Natural killer cell (primary cell): ENCODE measurements at regions not wholly inside any gene's neighbourhood (a gene's known extent, or its start where the extent isn't known, plus 50 kb on each side); places are given as distances from the start of the nearest gene placed in this dataset.
A peak's percentile ranks its signal among the peaks of the same experiment; 100 is the strongest.

Source experiments
- ATAC-seq, 3 donors: fragments of 150-1000 bp in 2 of 3; fragments of 200-7000 bp in 1 of 3; cut with Tn5 transposase; 1 replicate in 1 of 3; 2 replicates in 2 of 3; pipeline ENCODE4 v1.10.0; 2021; ENCODE audit warnings: mild to moderate bottlenecking in 2 of 3, moderate library complexity in 2 of 3
- DNase-seq, 2 donors: peaks; one replicate each; pipeline versions ENCODE4 v3.0.0 to v3.0.0-alpha.2; 2013 to 2021; ENCODE audit warnings: mixed read lengths in 1 of 2
- H3K27ac ChIP-seq: one replicate; pipeline ENCODE4 v1.5.1; 2013; ENCODE audit warnings: mild to moderate bottlenecking, low read length
- H3K27me3 ChIP-seq: one replicate; pipeline ENCODE4 v1.6.1; 2013; ENCODE audit warnings: low read length; ENCODE audit not compliant: control insufficient read depth, insufficient read depth
- H3K36me3 ChIP-seq: one replicate; pipeline ENCODE4 v1.6.1; 2013; ENCODE audit warnings: low read length; ENCODE audit not compliant: control insufficient read depth, insufficient read depth
- H3K4me1 ChIP-seq: one replicate; pipeline ENCODE4 v1.6.1; 2013; ENCODE audit warnings: low read length; ENCODE audit not compliant: control insufficient read depth, insufficient read depth
- H3K4me3 ChIP-seq: one replicate; pipeline ENCODE4 v1.5.1; 2013; ENCODE audit warnings: low read length
- H3K9me3 ChIP-seq: one replicate; pipeline ENCODE4 v1.6.1; 2013; ENCODE audit warnings: low read length; ENCODE audit not compliant: control insufficient read depth, insufficient read depth
- H3K27ac Mint-ChIP-seq, 2 donors: one replicate each; pipeline ENCODE4 v1.8.0; 2022; ENCODE audit warnings: mild to moderate bottlenecking in 2 of 2, mixed read lengths in 2 of 2, moderate library complexity in 1 of 2
- H3K27me3 Mint-ChIP-seq, 2 donors: one replicate each; pipeline ENCODE4 v1.8.0; 2022; ENCODE audit warnings: low read depth in 2 of 2, mixed read lengths in 2 of 2
- H3K36me3 Mint-ChIP-seq: one replicate; pipeline ENCODE4 v1.8.0; 2022; ENCODE audit warnings: mixed read lengths
- H3K4me1 Mint-ChIP-seq, 2 donors: one replicate each; pipeline ENCODE4 v1.8.0; 2022; ENCODE audit warnings: mixed read lengths in 2 of 2
- H3K4me3 Mint-ChIP-seq: one replicate; pipeline ENCODE4 v1.8.0; 2022; ENCODE audit warnings: mild to moderate bottlenecking, moderate library complexity, mixed read lengths
- H3K9me3 Mint-ChIP-seq, 2 donors: one replicate each; pipeline ENCODE4 v1.8.0; 2022; ENCODE audit warnings: mixed read lengths in 2 of 2
- CTCF ChIP-seq: fragments of 200-600 bp; IDR thresholded peaks from one replicate; pipeline ENCODE4 v1.8.0; 2022; ENCODE audit warnings: antibody characterized with exemption
- WGBS: methylation state at CpG from one replicate; pipeline ENCODE4 v1.1.7; 2013; ENCODE audit warnings: missing lambda C conversion rate; ENCODE audit not compliant: insufficient coverage; 5-methylcytosine and 5-hydroxymethylcytosine counted together
- intact Hi-C: fragments of 100-400 bp; cut with micrococcal nuclease; formaldehyde crosslinking; loops from one replicate; pipeline ENCODE4 v1.14.2; 2022

- Mint-ChIP-seq H3K4me1 (peaks cover 27 to 41% of the 10 kb centered on the region in 2 donors), H3K36me3 (peaks cover 7% of the 10 kb centered on the region), H3K4me3 (no peak overlapping the region), H3K9me3 (no peaks in the 10 kb centered on the region), H3K27me3 (no peaks in the 10 kb centered on the region), H3K27ac (peak overlapping the region; percentile 10 to 91)
- DNase-seq (no peak), ATAC-seq (no peak)
- H3K27me3 ChIP-seq = no peaks in the 10 kb centered on the region
- H3K36me3 ChIP-seq = peaks cover 2% of the 10 kb centered on the region
- no peak overlapping the region for H3K27ac ChIP-seq
- no peak overlapping the region for H3K4me3 ChIP-seq
- H3K4me1 ChIP-seq = peaks cover 20% of the 10 kb centered on the region
- TF ChIP-seq CTCF = no peak
- intact Hi-C loops = no loop called here
- 94% methylated on average over 2 of the region's 2 CpGs for WGBS
- no peaks in the 10 kb centered on the region for H3K9me3 ChIP-seq
These were observed 93.8 kb upstream of the MDM1 start for GRCh38 chr12:68425998-68426397.

GRCh38 chr12:68428211-68428610 lies 96.0 kb upstream of the MDM1 start:
- peaks cover 9% of the 10 kb centered on the region for H3K4me1 ChIP-seq
- peaks cover 32 to 41% of the 10 kb centered on the region in 2 donors for H3K4me1 Mint-ChIP-seq
- DNase-seq (no peak), ATAC-seq (no peak)
- intact Hi-C loops = no loop called here
- no peak overlapping the region for H3K4me3 Mint-ChIP-seq
- H3K9me3 ChIP-seq = no peaks in the 10 kb centered on the region
- WGBS = 97% methylated on average over 4 of the region's 4 CpGs
- no peak overlapping the region for H3K4me3 ChIP-seq
- peaks cover 5% of the 10 kb centered on the region for H3K36me3 ChIP-seq
- peaks cover 5% of the 10 kb centered on the region for H3K36me3 Mint-ChIP-seq
- no peaks in the 10 kb centered on the region for H3K27me3 ChIP-seq
- H3K27ac Mint-ChIP-seq = no peak overlapping the region
- no peak for TF ChIP-seq CTCF
- H3K9me3 Mint-ChIP-seq = no peaks in the 10 kb centered on the region
- no peaks in the 10 kb centered on the region for H3K27me3 Mint-ChIP-seq
- no peak overlapping the region for H3K27ac ChIP-seq

GRCh38 chr12:68428724-68429501 lies 96.8 kb upstream of the MDM1 start:
- Mint-ChIP-seq H3K4me3 (no peak overlapping the region), H3K4me1 (peaks cover 35 to 43% of the 10 kb centered on the region in 2 donors), H3K36me3 (peaks cover 9% of the 10 kb centered on the region), H3K9me3 (no peaks in the 10 kb centered on the region), H3K27me3 (no peaks in the 10 kb centered on the region), H3K27ac (no peak overlapping the region)
- intact Hi-C loops = no loop called here
- Histone ChIP-seq H3K4me1 (peaks cover 9% of the 10 kb centered on the region), H3K36me3 (peaks cover 9% of the 10 kb centered on the region), H3K9me3 (no peaks in the 10 kb centered on the region), H3K27me3 (no peaks in the 10 kb centered on the region), H3K27ac (no peak overlapping the region), H3K4me3 (no peak overlapping the region)
- TF ChIP-seq CTCF = no peak
- WGBS = over 99% methylated on average over 6 of the region's 6 CpGs
- ATAC-seq = no peak
- no peak for DNase-seq

GRCh38 chr12:68429696-68430095 lies 97.5 kb upstream of the MDM1 start:
- H3K4me1 ChIP-seq = peaks cover 9% of the 10 kb centered on the region
- no peak for ATAC-seq
- no peaks in the 10 kb centered on the region for H3K9me3 ChIP-seq
- H3K27me3 ChIP-seq = no peaks in the 10 kb centered on the region
- Mint-ChIP-seq H3K27me3 (no peaks in the 10 kb centered on the region), H3K36me3 (peaks cover 15% of the 10 kb centered on the region), H3K4me3 (no peak overlapping the region), H3K9me3 (no peaks in the 10 kb centered on the region), H3K27ac (no peak overlapping the region), H3K4me1 (peaks cover 41 to 48% of the 10 kb centered on the region in 2 donors)
- peaks cover 9% of the 10 kb centered on the region for H3K36me3 ChIP-seq
- no peak overlapping the region for H3K4me3 ChIP-seq
- 94% methylated on average over 3 of the region's 4 CpGs for WGBS
- H3K27ac ChIP-seq = no peak overlapping the region
- no peak for DNase-seq
- no peak for TF ChIP-seq CTCF
- intact Hi-C loops = no loop called here
